OCI-LY1 (cell line): ENCODE measurements at regions not wholly inside any gene's neighbourhood (a gene's known extent, or its start where the extent isn't known, plus 50 kb on each side); places are given as distances from the start of the nearest gene placed in this dataset.

Experiments used
- H2AFZ ChIP-seq: fragments of 200-600 bp; sonication (generic), shearing (Covaris generic); 2 replicates; pipeline ENCODE4 v1.6.0; 2014; ENCODE audit warnings: antibody characterized with exemption, mild to moderate bottlenecking, low read length
- H3F3A ChIP-seq: fragments of 200-600 bp; sonication (generic), shearing (Covaris generic); 2 replicates; pipeline ENCODE4 v1.6.0; 2014; ENCODE audit warnings: mild to moderate bottlenecking, antibody characterized with exemption, low read length, moderate library complexity; ENCODE audit not compliant: insufficient read depth
- H3K27ac ChIP-seq: fragments of 200-600 bp; sonication (generic); 2 replicates; pipeline ENCODE4 v1.5.1; 2014; ENCODE audit warnings: low read length, mixed run types, mild to moderate bottlenecking, low read depth; ENCODE audit not compliant: poor library complexity, severe bottlenecking
- H3K27me3 ChIP-seq: fragments of 200-600 bp; sonication (generic); 2 replicates; pipeline ENCODE4 v1.6.0; 2014; ENCODE audit warnings: antibody characterized with exemption, mild to moderate bottlenecking, low read length, moderate library complexity; ENCODE audit not compliant: insufficient read depth
- H3K36me3 ChIP-seq: fragments of 200-600 bp; sonication (generic); 2 replicates; pipeline ENCODE4 v1.6.1; 2014; ENCODE audit warnings: mild to moderate bottlenecking, antibody characterized with exemption, low read length, moderate library complexity, mixed read lengths; ENCODE audit not compliant: insufficient read depth
- H3K4me1 ChIP-seq: fragments of 200-600 bp; sonication (generic); 2 replicates; pipeline ENCODE4 v1.5.1; 2014; ENCODE audit warnings: mild to moderate bottlenecking, low read length, moderate library complexity; ENCODE audit not compliant: insufficient read depth, severe bottlenecking
- H3K4me2 ChIP-seq: fragments of 200-600 bp; sonication (generic), shearing (Covaris generic); 2 replicates; pipeline ENCODE4 v1.6.1; 2014; ENCODE audit warnings: low read length
- H3K4me3 ChIP-seq: fragments of 200-600 bp; sonication (generic); 2 replicates; pipeline ENCODE4 v1.5.1; 2014; ENCODE audit warnings: low read length, low read depth, mild to moderate bottlenecking, mixed read lengths; ENCODE audit not compliant: poor library complexity, severe bottlenecking
- H3K79me2 ChIP-seq: fragments of 200-600 bp; shearing (Covaris generic); 2 replicates; pipeline ENCODE4 v1.6.1; 2016; ENCODE audit warnings: mixed run types, low read length, mixed read lengths; ENCODE audit not compliant: insufficient read depth
- H3K9ac ChIP-seq: fragments of 200-600 bp; sonication (generic), shearing (Covaris generic); 2 replicates; pipeline ENCODE4 v1.6.1; 2014; ENCODE audit warnings: mild to moderate bottlenecking, low read length, mixed read lengths
- H3K9me2 ChIP-seq: fragments of 200-600 bp; sonication (generic), shearing (Covaris generic); 2 replicates; pipeline ENCODE4 v1.6.1; 2014; ENCODE audit warnings: low read depth, mild to moderate bottlenecking, low read length, mixed read lengths
- H3K9me3 ChIP-seq: fragments of 200-600 bp; shearing (Covaris generic); 2 replicates; pipeline ENCODE4 v1.6.1; 2014; ENCODE audit warnings: low read length, mixed read lengths
- H4K20me1 ChIP-seq: fragments of 200-600 bp; sonication (generic), shearing (Covaris generic); 2 replicates; pipeline ENCODE4 v1.6.0; 2016; ENCODE audit warnings: mild to moderate bottlenecking, low read length; ENCODE audit not compliant: insufficient read depth
- CTCF ChIP-seq: fragments of 200-600 bp; sonication (generic), shearing (Covaris generic); IDR thresholded peaks from 2 replicates; pipeline ENCODE4 v1.5.1; 2017; ENCODE audit warnings: mild to moderate bottlenecking, antibody characterized with exemption, low read length, moderate library complexity, mixed read lengths
- EZH2 ChIP-seq: fragments of 200-600 bp; sonication (generic), shearing (Covaris generic); IDR thresholded peaks from 2 replicates; pipeline ENCODE4 v1.8.0; 2017; ENCODE audit warnings: borderline replicate concordance, mixed run types, mild to moderate bottlenecking, antibody characterized with exemption, low read length, moderate library complexity, mixed read lengths

- no peaks in the 10 kb centered on the region for H3K9me3 ChIP-seq
- TF ChIP-seq CTCF = no peak
- TF ChIP-seq EZH2 = no peak
- no peaks in the 10 kb centered on the region for H4K20me1 ChIP-seq
- H3K4me2 ChIP-seq = no peak overlapping the region
- H3K4me1 ChIP-seq = no peaks in the 10 kb centered on the region
- H3K9me2 ChIP-seq = no peaks in the 10 kb centered on the region
- no peak overlapping the region for H3K27ac ChIP-seq
- H3K9ac ChIP-seq = no peak overlapping the region
- H3K79me2 ChIP-seq = no peaks in the 10 kb centered on the region
- no peaks in the 10 kb centered on the region for H3K36me3 ChIP-seq
- no peaks in the 10 kb centered on the region for H3K27me3 ChIP-seq
- H2AFZ ChIP-seq = no peak overlapping the region
- H3F3A ChIP-seq = no peaks in the 10 kb centered on the region
- no peak overlapping the region for H3K4me3 ChIP-seq
Observed at GRCh38 chr5:33260098-33260497, 180.7 kb upstream of the TARS1 start.

- Histone ChIP-seq H2AFZ (no peak overlapping the region), H3K27ac (no peak overlapping the region), H3K4me3 (no peak overlapping the region), H3K9me2 (no peaks in the 10 kb centered on the region), H3K9me3 (no peaks in the 10 kb centered on the region), H3K4me1 (no peaks in the 10 kb centered on the region), H3F3A (no peaks in the 10 kb centered on the region), H3K36me3 (no peaks in the 10 kb centered on the region), H4K20me1 (no peaks in the 10 kb centered on the region), H3K4me2 (no peak overlapping the region), H3K79me2 (no peaks in the 10 kb centered on the region), H3K27me3 (no peaks in the 10 kb centered on the region), H3K9ac (no peak overlapping the region)
- TF ChIP-seq EZH2 = no peak
Observed at GRCh38 chr5:33261305-33261704, 179.5 kb upstream of the TARS1 start.

- Histone ChIP-seq H3K9me3 (no peaks in the 10 kb centered on the region), H3K4me3 (no peak overlapping the region), H3K9me2 (no peaks in the 10 kb centered on the region), H3K27me3 (no peaks in the 10 kb centered on the region), H3K27ac (no peak overlapping the region), H3K4me1 (no peaks in the 10 kb centered on the region), H2AFZ (no peak overlapping the region), H3K79me2 (no peaks in the 10 kb centered on the region), H4K20me1 (no peaks in the 10 kb centered on the region), H3K9ac (no peak overlapping the region), H3K4me2 (no peak overlapping the region), H3K36me3 (no peaks in the 10 kb centered on the region), H3F3A (no peaks in the 10 kb centered on the region)
- TF ChIP-seq CTCF = no peak
- no peak for TF ChIP-seq EZH2
Observed at GRCh38 chr5:33261747-33262146, 179.0 kb upstream of the TARS1 start.

GRCh38 chr5:33267801-33268200 is 173.0 kb upstream of the TARS1 start:
- Histone ChIP-seq H2AFZ (no peak overlapping the region), H3K4me3 (no peak overlapping the region), H3K36me3 (no peaks in the 10 kb centered on the region), H3K27me3 (no peaks in the 10 kb centered on the region), H3K27ac (no peak overlapping the region), H3K4me2 (no peak overlapping the region), H3K4me1 (no peaks in the 10 kb centered on the region), H3F3A (no peaks in the 10 kb centered on the region), H4K20me1 (no peaks in the 10 kb centered on the region), H3K9me2 (no peaks in the 10 kb centered on the region), H3K9me3 (no peaks in the 10 kb centered on the region), H3K9ac (no peak overlapping the region), H3K79me2 (no peaks in the 10 kb centered on the region)
- TF ChIP-seq CTCF = no peak
- no peak for TF ChIP-seq EZH2
